GM13976 (cell line): ENCODE measurements at regions not wholly inside any gene's neighbourhood (a gene's known extent, or its start where the extent isn't known, plus 50 kb on each side); places are given as distances from the start of the nearest gene placed in this dataset.

Experiments used
- DNase-seq: peaks from one replicate; pipeline ENCODE4 v3.0.0; 2012; ENCODE audit warnings: low spot score
- CTCF ChIP-seq: IDR thresholded peaks from 2 replicates; pipeline ENCODE4 v1.5.1; 2012; ENCODE audit warnings: borderline replicate concordance, mild to moderate bottlenecking; ENCODE audit not compliant: insufficient read depth; ENCODE audit errors: extremely low read depth, missing control alignments, control extremely low read depth
- in situ Hi-C: fragments of 300-500 bp; cut with MboI; formaldehyde crosslinking; loops from one replicate; pipeline ENCODE4 v1.12.0; 2022; ENCODE audit warnings: low sequenced_read_pairs, mixed read lengths, inconsistent platforms; ENCODE audit not compliant: unreplicated experiment

GRCh38 chr3:152174876-152175527 is 93.7 kb upstream of the MBNL1 start:
- in situ Hi-C loops, result no loop called here
- TF ChIP-seq CTCF, result no peak
- no peak for DNase-seq

GRCh38 chr3:152175528-152175889 is 93.2 kb upstream of the MBNL1 start:
- no peak for DNase-seq
- no peak for TF ChIP-seq CTCF
- in situ Hi-C loops, result no loop called here

- in situ Hi-C loops, result no loop called here
- no peak for DNase-seq
- no peak for TF ChIP-seq CTCF
Measured at GRCh38 chr3:152176241-152176640, 92.5 kb upstream of the MBNL1 start.

GRCh38 chr3:152176998-152177397 is 91.7 kb upstream of the MBNL1 start:
- no peak for DNase-seq
- TF ChIP-seq CTCF, result no peak
- in situ Hi-C loops, result no loop called here

GRCh38 chr3:152177757-152178156 is 91.0 kb upstream of the MBNL1 start:
- in situ Hi-C loops, result no loop called here
- no peak for TF ChIP-seq CTCF
- DNase-seq, result no peak

GRCh38 chr3:152183473-152183872 is 85.3 kb upstream of the MBNL1 start:
- peak; percentile 51 for TF ChIP-seq CTCF
- in situ Hi-C loops, result loop anchor here (10.0 kb wide), 1 partner anchor 261 kb away; no protein-coding TSS in a partner anchor
- no peak for DNase-seq

- no peak for TF ChIP-seq CTCF
- in situ Hi-C loops, result loop anchor here (10.0 kb wide), 1 partner anchor 260 kb away; no protein-coding TSS in a partner anchor
- DNase-seq, result no peak
Measured at GRCh38 chr3:152184971-152185686, 83.6 kb upstream of the MBNL1 start.
